Smooth muscle cell (in vitro differentiated cells): ENCODE measurements at regions not wholly inside any gene's neighbourhood (a gene's known extent, or its start where the extent isn't known, plus 50 kb on each side); places are given as distances from the start of the nearest gene placed in this dataset.

Source experiments
- DNase-seq: peaks from one replicate; lab custom pipeline; 2025; ENCODE audit not compliant: unreplicated experiment; lab: John Stamatoyannopoulos, UW
- H2AFZ ChIP-seq: fragments of 200-600 bp; sonication (generic); 2 replicates; pipeline ENCODE4 v1.6.0; 2016; ENCODE audit warnings: antibody characterized with exemption, low read depth, mild to moderate bottlenecking
- H3F3A ChIP-seq: fragments of 200-600 bp; sonication (generic); 2 replicates; pipeline ENCODE4 v1.6.0; 2017; ENCODE audit warnings: antibody characterized with exemption, low read depth
- H3K27ac ChIP-seq: fragments of 200-600 bp; sonication (generic); 2 replicates; pipeline ENCODE4 v1.5.1; 2016; ENCODE audit warnings: low read depth, mild to moderate bottlenecking
- H3K27me3 ChIP-seq: fragments of 200-600 bp; sonication (generic); 2 replicates; pipeline ENCODE4 v1.6.1; 2016; ENCODE audit warnings: low read depth, mild to moderate bottlenecking
- H3K36me3 ChIP-seq: fragments of 200-600 bp; sonication (generic); 2 replicates; pipeline ENCODE4 v1.5.1; 2016; ENCODE audit warnings: low read depth
- H3K4me1 ChIP-seq: fragments of 200-600 bp; sonication (generic); 2 replicates; pipeline ENCODE4 v1.5.1; 2016; ENCODE audit warnings: low read depth
- H3K4me2 ChIP-seq: fragments of 200-600 bp; sonication (generic); 2 replicates; pipeline ENCODE4 v1.6.0; 2016; ENCODE audit warnings: mild to moderate bottlenecking
- H3K4me3 ChIP-seq: fragments of 200-600 bp; sonication (generic); 2 replicates; pipeline ENCODE4 v1.5.1; 2016; ENCODE audit warnings: mild to moderate bottlenecking
- H3K79me2 ChIP-seq: fragments of 200-600 bp; sonication (generic); 2 replicates; pipeline ENCODE4 v1.6.0; 2016; ENCODE audit warnings: low read depth, mild to moderate bottlenecking
- H3K9ac ChIP-seq: fragments of 200-600 bp; sonication (generic); 2 replicates; pipeline ENCODE4 v1.6.0; 2016; ENCODE audit warnings: low read depth
- H3K9me3 ChIP-seq: fragments of 200-600 bp; sonication (generic); replicated peaks from 2 replicates; pipeline ENCODE4 v1.5.1; 2016; ENCODE audit warnings: low read depth
- H4K20me1 ChIP-seq: fragments of 200-600 bp; sonication (generic); 2 replicates; pipeline ENCODE4 v1.6.0; 2016; ENCODE audit warnings: low read depth
- CTCF ChIP-seq: fragments of 200-600 bp; sonication (generic); IDR thresholded peaks from 2 replicates; pipeline ENCODE4 v1.5.1; 2017; ENCODE audit warnings: borderline replicate concordance, mild to moderate bottlenecking, antibody characterized with exemption; ENCODE audit not compliant: insufficient read depth, poor library complexity, severe bottlenecking
- WGBS: methylation state at CpG from one replicate; pipeline ENCODE4 v1.1.7; 2016; ENCODE audit warnings: low lambda C conversion rate; 5-methylcytosine and 5-hydroxymethylcytosine counted together

GRCh38 chr12:71036526-71036925 is 116.0 kb upstream of the PTPRR start:
- Histone ChIP-seq H3K36me3 (no peaks in the 10 kb centered on the region), H3K9me3 (no peaks in the 10 kb centered on the region), H2AFZ (no peak overlapping the region), H3K4me3 (no peak overlapping the region), H3K9ac (no peak overlapping the region), H3K79me2 (no peaks in the 10 kb centered on the region), H3K4me2 (no peak overlapping the region), H3K27ac (no peak overlapping the region), H3F3A (no peaks in the 10 kb centered on the region), H4K20me1 (no peaks in the 10 kb centered on the region), H3K4me1 (no peaks in the 10 kb centered on the region), H3K27me3 (peaks cover 7% of the 10 kb centered on the region)
- no peak for TF ChIP-seq CTCF
- DNase-seq = no peak
- 56% methylated on average over 1 of the region's 1 CpG for WGBS

- H2AFZ ChIP-seq = no peak overlapping the region
Observed at GRCh38 chr12:71032933-71033332, 112.4 kb upstream of the PTPRR start.

GRCh38 chr12:71029302-71029701 is 108.8 kb upstream of the PTPRR start:
- Histone ChIP-seq H3K27me3 (peaks cover 47% of the 10 kb centered on the region), H3K4me1 (no peaks in the 10 kb centered on the region), H3F3A (peaks cover 9% of the 10 kb centered on the region), H3K4me3 (no peak overlapping the region), H3K9me3 (no peaks in the 10 kb centered on the region), H3K27ac (no peak overlapping the region), H2AFZ (no peak overlapping the region), H3K36me3 (no peaks in the 10 kb centered on the region), H3K9ac (no peak overlapping the region), H4K20me1 (no peaks in the 10 kb centered on the region), H3K79me2 (no peaks in the 10 kb centered on the region), H3K4me2 (no peak overlapping the region)
- WGBS = 3% methylated on average over 3 of the region's 3 CpGs
- DNase-seq = no peak
- no peak for TF ChIP-seq CTCF

More at GRCh38 chr12:71032933-71033332, 112.4 kb upstream of the PTPRR start:
- Histone ChIP-seq H3K9me3 (no peaks in the 10 kb centered on the region), H4K20me1 (no peaks in the 10 kb centered on the region), H3K27me3 (peaks cover 17% of the 10 kb centered on the region), H3K27ac (no peak overlapping the region), H3K4me3 (no peak overlapping the region), H3F3A (peaks cover 9% of the 10 kb centered on the region), H3K4me2 (no peak overlapping the region), H3K9ac (no peak overlapping the region), H3K79me2 (no peaks in the 10 kb centered on the region), H3K36me3 (no peaks in the 10 kb centered on the region), H3K4me1 (no peaks in the 10 kb centered on the region)
- 69% methylated on average over 4 of the region's 4 CpGs for WGBS
- TF ChIP-seq CTCF = no peak
- DNase-seq = no peak

- no peaks in the 10 kb centered on the region for H4K20me1 ChIP-seq
- no peak overlapping the region for H3K9ac ChIP-seq
- no peak for DNase-seq
- H3K27me3 ChIP-seq = peaks cover 55% of the 10 kb centered on the region
- H3K9me3 ChIP-seq = no peaks in the 10 kb centered on the region
- no peaks in the 10 kb centered on the region for H3K79me2 ChIP-seq
- H3K4me3 ChIP-seq = no peak overlapping the region
- no peak overlapping the region for H3K4me2 ChIP-seq
- H3K4me1 ChIP-seq = no peaks in the 10 kb centered on the region
- H3F3A ChIP-seq = peaks cover 9% of the 10 kb centered on the region
- no peak for TF ChIP-seq CTCF
- no peak overlapping the region for H3K27ac ChIP-seq
- no peak overlapping the region for H2AFZ ChIP-seq
- H3K36me3 ChIP-seq = no peaks in the 10 kb centered on the region
- WGBS = 76% methylated on average over 7 of the region's 7 CpGs
Observed at GRCh38 chr12:71027856-71028255, 107.3 kb upstream of the PTPRR start.
